Mesenchymal stem cell (in vitro differentiated cells and primary cell): ENCODE measurements at regions not wholly inside any gene's neighbourhood (a gene's known extent, or its start where the extent isn't known, plus 50 kb on each side); places are given as distances from the start of the nearest gene placed in this dataset.

Source experiments
- DNase-seq: peaks from one replicate; pipeline ENCODE4 v3.0.0-alpha.2; 2013
- H2AFZ ChIP-seq: one replicate; pipeline ENCODE4 v1.6.1; 2013; ENCODE audit warnings: low read depth, mild to moderate bottlenecking, control low read depth, inconsistent platforms, low read length, moderate library complexity
- H2AK5ac ChIP-seq: 2 replicates; pipeline ENCODE4 v1.6.1; 2013; ENCODE audit warnings: low read length, moderate library complexity, mild to moderate bottlenecking, inconsistent platforms; ENCODE audit not compliant: severe bottlenecking
- H2BK120ac ChIP-seq: one replicate; pipeline ENCODE4 v1.6.1; 2013; ENCODE audit warnings: low read depth, mild to moderate bottlenecking, inconsistent platforms, low read length, moderate library complexity
- H2BK12ac ChIP-seq, 2 experiments: one replicate each; pipeline ENCODE4 v1.6.1; 2013; ENCODE audit warnings: inconsistent platforms in 2 of 2, low read length in 2 of 2, mild to moderate bottlenecking in 2 of 2, moderate library complexity in 2 of 2, control low read depth in 1 of 2
- H2BK15ac ChIP-seq: one replicate; pipeline ENCODE4 v1.6.1; 2013; ENCODE audit warnings: mild to moderate bottlenecking, low read depth, inconsistent platforms; ENCODE audit not compliant: poor library complexity, severe bottlenecking
- H2BK5ac ChIP-seq: 2 replicates; pipeline ENCODE4 v1.6.1; 2013; ENCODE audit warnings: low read depth, mild to moderate bottlenecking, low read length, control low read depth, inconsistent platforms; ENCODE audit not compliant: poor library complexity, severe bottlenecking
- H3K14ac ChIP-seq, 2 experiments: one replicate each; pipeline ENCODE4 v1.6.1; 2013; ENCODE audit warnings: inconsistent platforms in 2 of 2, low read length in 2 of 2, control low read depth in 1 of 2, mild to moderate bottlenecking in 1 of 2, moderate library complexity in 1 of 2
- H3K18ac ChIP-seq, 2 experiments: one replicate each; pipeline ENCODE4 v1.6.1; 2013; ENCODE audit warnings: inconsistent platforms in 2 of 2, low read length in 2 of 2, control low read depth in 1 of 2, low read depth in 1 of 2, mild to moderate bottlenecking in 1 of 2
- H3K23ac ChIP-seq, 2 experiments: one replicate each; pipeline ENCODE4 v1.6.1; 2013; ENCODE audit warnings: inconsistent platforms in 2 of 2, low read length in 2 of 2, mild to moderate bottlenecking in 2 of 2, moderate library complexity in 2 of 2, control low read depth in 1 of 2
- H3K27ac ChIP-seq: 2 replicates; pipeline ENCODE4 v1.5.1; 2013; ENCODE audit warnings: mild to moderate bottlenecking, moderate library complexity, low read length, control low read depth, inconsistent platforms; ENCODE audit not compliant: poor library complexity, severe bottlenecking
- H3K27me3 ChIP-seq, 2 experiments: 2 replicates each; pipeline versions ENCODE4 v1.6.1 to v1.7.0; 2013; ENCODE audit warnings: low read length in 2 of 2, mild to moderate bottlenecking in 2 of 2, moderate library complexity in 2 of 2, control low read depth in 1 of 2, inconsistent platforms in 1 of 2; ENCODE audit not compliant: control insufficient read depth in 1 of 2, insufficient read depth in 1 of 2
- H3K36me3 ChIP-seq, 2 experiments: 2 replicates each; pipeline versions ENCODE4 v1.6.1 to v1.7.0; 2013; ENCODE audit warnings: low read length in 2 of 2, control low read depth in 1 of 2, inconsistent platforms in 1 of 2, low read depth in 1 of 2, mild to moderate bottlenecking in 1 of 2; ENCODE audit not compliant: insufficient read depth in 2 of 2, control insufficient read depth in 1 of 2
- H3K4ac ChIP-seq, 2 experiments: one replicate each; pipeline ENCODE4 v1.6.1; 2013; ENCODE audit warnings: inconsistent platforms in 2 of 2, low read length in 2 of 2, mild to moderate bottlenecking in 2 of 2, moderate library complexity in 2 of 2, control low read depth in 1 of 2, low read depth in 1 of 2
- H3K4me1 ChIP-seq: 2 replicates; pipeline ENCODE4 v1.6.1; 2013; ENCODE audit warnings: low read depth, low read length, control low read depth; ENCODE audit not compliant: control insufficient read depth, insufficient read depth
- H3K4me2 ChIP-seq: 2 replicates; pipeline ENCODE4 v1.6.1; 2013; ENCODE audit warnings: low read length, mild to moderate bottlenecking, inconsistent platforms; ENCODE audit not compliant: poor library complexity, severe bottlenecking
- H3K4me3 ChIP-seq, 2 experiments: 2 replicates each; pipeline versions ENCODE4 v1.5.1 to v1.7.0; 2013; ENCODE audit warnings: low read length in 2 of 2, mild to moderate bottlenecking in 2 of 2, control low read depth in 1 of 2, low read depth in 1 of 2; ENCODE audit not compliant: insufficient read depth in 1 of 2
- H3K79me1 ChIP-seq: replicated peaks from 2 replicates; pipeline ENCODE4 v1.6.1; 2013; ENCODE audit warnings: mild to moderate bottlenecking, control low read depth, low read length, inconsistent platforms; ENCODE audit not compliant: poor library complexity, severe bottlenecking
- H3K9ac ChIP-seq: 2 replicates; pipeline ENCODE4 v1.7.0; 2013; ENCODE audit warnings: mild to moderate bottlenecking, low read length, moderate library complexity
- H3K9me3 ChIP-seq: 2 replicates; pipeline ENCODE4 v1.7.0; 2013; ENCODE audit warnings: mild to moderate bottlenecking, low read length; ENCODE audit not compliant: control insufficient read depth
- H4K8ac ChIP-seq: one replicate; pipeline ENCODE4 v1.6.1; 2013; ENCODE audit warnings: inconsistent platforms, mild to moderate bottlenecking, low read length, moderate library complexity
- H4K91ac ChIP-seq: one replicate; pipeline ENCODE4 v1.6.1; 2013; ENCODE audit warnings: mild to moderate bottlenecking, low read length, inconsistent platforms
- WGBS: methylation state at CpG from one replicate; pipeline ENCODE4 v1.1.7; 2013; ENCODE audit warnings: mixed read lengths; 5-methylcytosine and 5-hydroxymethylcytosine counted together

- no peak for DNase-seq
- H3K4me3 ChIP-seq: no peak overlapping the region
- no peak overlapping the region for H3K4me2 ChIP-seq
- no peaks in the 10 kb centered on the region for H3K9me3 ChIP-seq
- no peak overlapping the region for H4K91ac ChIP-seq
- 79% methylated on average over 2 of the region's 2 CpGs for WGBS
- no peak overlapping the region for H2AK5ac ChIP-seq
- H2BK15ac ChIP-seq: no peak overlapping the region
- H3K4ac ChIP-seq: no peak overlapping the region
- no peak overlapping the region for H4K8ac ChIP-seq
- H3K23ac ChIP-seq: no peak overlapping the region
- no peak overlapping the region for H3K9ac ChIP-seq
- peaks cover 4 to 17% of the 10 kb centered on the region in 2 experiments for H3K27me3 ChIP-seq
- no peak overlapping the region for H3K14ac ChIP-seq
- no peak overlapping the region for H2BK120ac ChIP-seq
- no peaks in the 10 kb centered on the region for H3K36me3 ChIP-seq
- no peak overlapping the region for H3K18ac ChIP-seq
- H2BK5ac ChIP-seq: no peak overlapping the region
- no peaks in the 10 kb centered on the region for H3K79me1 ChIP-seq
- H2AFZ ChIP-seq: no peak overlapping the region
- H3K4me1 ChIP-seq: no peaks in the 10 kb centered on the region
- H3K27ac ChIP-seq: no peak overlapping the region
- no peak overlapping the region for H2BK12ac ChIP-seq
Observed at GRCh38 chr5:61788548-61788947, 456.5 kb downstream of the ZSWIM6 start.

GRCh38 chr5:61790007-61790406 lies 457.9 kb downstream of the ZSWIM6 start:
- no peak overlapping the region for H3K9ac ChIP-seq
- no peaks in the 10 kb centered on the region for H3K4me1 ChIP-seq
- H3K9me3 ChIP-seq: no peaks in the 10 kb centered on the region
- no peak overlapping the region for H3K14ac ChIP-seq
- H3K79me1 ChIP-seq: no peaks in the 10 kb centered on the region
- H3K23ac ChIP-seq: no peak overlapping the region
- H3K36me3 ChIP-seq: no peaks in the 10 kb centered on the region
- H2BK15ac ChIP-seq: no peak overlapping the region
- H3K27me3 ChIP-seq: peaks cover 7 to 17% of the 10 kb centered on the region in 2 experiments
- no peak overlapping the region for H2BK12ac ChIP-seq
- H3K27ac ChIP-seq: no peak overlapping the region
- no peak overlapping the region for H2AFZ ChIP-seq
- H3K4ac ChIP-seq: no peak overlapping the region
- H2BK5ac ChIP-seq: no peak overlapping the region
- DNase-seq: no peak
- H3K18ac ChIP-seq: no peak overlapping the region
- H2BK120ac ChIP-seq: no peak overlapping the region
- no peak overlapping the region for H2AK5ac ChIP-seq
- no peak overlapping the region for H3K4me2 ChIP-seq
- no peak overlapping the region for H4K91ac ChIP-seq
- no peak overlapping the region for H4K8ac ChIP-seq
- H3K4me3 ChIP-seq: no peak overlapping the region

GRCh38 chr5:61790678-61791077 lies 458.6 kb downstream of the ZSWIM6 start:
- Histone ChIP-seq H3K4me2 (no peak overlapping the region), H3K4me1 (no peaks in the 10 kb centered on the region), H3K79me1 (no peaks in the 10 kb centered on the region), H2BK15ac (no peak overlapping the region), H3K18ac (no peak overlapping the region), H3K27ac (no peak overlapping the region), H3K23ac (no peak overlapping the region), H2BK12ac (no peak overlapping the region), H2AK5ac (no peak overlapping the region), H3K4me3 (no peak overlapping the region), H2BK5ac (no peak overlapping the region), H2BK120ac (no peak overlapping the region), H3K4ac (no peak overlapping the region), H3K36me3 (no peaks in the 10 kb centered on the region), H4K8ac (no peak overlapping the region), H3K27me3 (peaks cover 7 to 17% of the 10 kb centered on the region in 2 experiments), H3K9ac (no peak overlapping the region), H4K91ac (no peak overlapping the region), H2AFZ (no peak overlapping the region), H3K9me3 (no peaks in the 10 kb centered on the region), H3K14ac (no peak overlapping the region)
- no peak for DNase-seq
- 87% methylated on average over 2 of the region's 2 CpGs for whole genome bisulfite sequencing

- no peak overlapping the region for H3K4me3 ChIP-seq
- H2AFZ ChIP-seq: no peak overlapping the region
- H2BK15ac ChIP-seq: no peak overlapping the region
- H3K4me1 ChIP-seq: no peaks in the 10 kb centered on the region
- no peaks in the 10 kb centered on the region for H3K36me3 ChIP-seq
- H3K4ac ChIP-seq: no peak overlapping the region
- H2BK120ac ChIP-seq: no peak overlapping the region
- no peak overlapping the region for H4K8ac ChIP-seq
- no peak overlapping the region for H2BK5ac ChIP-seq
- H3K23ac ChIP-seq: no peak overlapping the region
- H3K79me1 ChIP-seq: no peaks in the 10 kb centered on the region
- H3K4me2 ChIP-seq: no peak overlapping the region
- H3K9me3 ChIP-seq: no peaks in the 10 kb centered on the region
- no peak overlapping the region for H3K9ac ChIP-seq
- H3K14ac ChIP-seq: no peak overlapping the region
- no peak overlapping the region for H2BK12ac ChIP-seq
- no peak overlapping the region for H3K18ac ChIP-seq
- peaks cover 3 to 8% of the 10 kb centered on the region in 2 experiments for H3K27me3 ChIP-seq
- no peak overlapping the region for H3K27ac ChIP-seq
- 76% methylated on average over 4 of the region's 4 CpGs for WGBS
- H2AK5ac ChIP-seq: no peak overlapping the region
- no peak overlapping the region for H4K91ac ChIP-seq
- no peak for DNase-seq
Observed at GRCh38 chr5:61796773-61797172, 464.7 kb downstream of the ZSWIM6 start.
